T-helper 2 cell treated with Interferon-gamma antibody and Interleukin-4, amounts not matched to agents 5 μg/mL and 100 μg/mL, for 36 hours (primary cell): ENCODE measurements at regions not wholly inside any gene's neighbourhood (a gene's known extent, or its start where the extent isn't known, plus 50 kb on each side); places are given as distances from the start of the nearest gene placed in this dataset.

ENCODE experiments used
- DNase-seq: peaks from one replicate; pipeline ENCODE4 v3.0.0; 2021; ENCODE audit warnings: low spot score
- H3K27ac Mint-ChIP-seq: one replicate; pipeline ENCODE4 v1.8.0; 2021; ENCODE audit warnings: mild to moderate bottlenecking, mixed read lengths
- H3K27me3 Mint-ChIP-seq: one replicate; pipeline ENCODE4 v1.8.0; 2021; ENCODE audit warnings: low read depth, mixed read lengths
- H3K36me3 Mint-ChIP-seq: one replicate; pipeline ENCODE4 v1.8.0; 2021; ENCODE audit warnings: low read depth, mixed read lengths
- H3K4me1 Mint-ChIP-seq: one replicate; pipeline ENCODE4 v1.8.0; 2021; ENCODE audit warnings: low read depth, mixed read lengths
- H3K4me3 Mint-ChIP-seq: one replicate; pipeline ENCODE4 v1.8.0; 2022; ENCODE audit warnings: mild to moderate bottlenecking, moderate library complexity, mixed read lengths
- H3K9me3 Mint-ChIP-seq: one replicate; pipeline ENCODE4 v1.8.0; 2021; ENCODE audit warnings: mixed read lengths

DNA sequence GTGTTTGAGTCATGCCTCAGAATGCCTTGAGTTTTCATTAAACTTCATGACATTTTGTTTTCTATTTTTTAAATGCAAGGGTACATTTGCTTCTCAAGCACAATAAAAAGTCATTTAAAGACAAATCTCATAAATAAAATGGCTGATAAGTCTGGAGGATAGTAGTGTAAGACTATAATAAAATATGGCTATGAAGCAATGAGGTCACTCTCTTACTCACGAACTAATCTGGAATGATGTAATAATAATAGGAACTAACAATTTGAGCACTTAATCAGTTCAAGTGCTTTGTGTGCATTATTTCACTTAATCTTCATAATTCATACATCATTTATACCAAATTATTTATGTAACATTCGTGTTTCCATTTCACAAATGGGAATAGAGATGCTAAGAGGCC, 149.3 kb upstream of the CTTNBP2 start:
- no peak overlapping the region for H3K4me3 Mint-ChIP-seq
- no peak overlapping the region for H3K27ac Mint-ChIP-seq
- no peaks in the 10 kb centered on the region for H3K4me1 Mint-ChIP-seq
- H3K9me3 Mint-ChIP-seq, result no peaks in the 10 kb centered on the region
- no peaks in the 10 kb centered on the region for H3K36me3 Mint-ChIP-seq
- no peak for DNase-seq
- no peaks in the 10 kb centered on the region for H3K27me3 Mint-ChIP-seq

DNA sequence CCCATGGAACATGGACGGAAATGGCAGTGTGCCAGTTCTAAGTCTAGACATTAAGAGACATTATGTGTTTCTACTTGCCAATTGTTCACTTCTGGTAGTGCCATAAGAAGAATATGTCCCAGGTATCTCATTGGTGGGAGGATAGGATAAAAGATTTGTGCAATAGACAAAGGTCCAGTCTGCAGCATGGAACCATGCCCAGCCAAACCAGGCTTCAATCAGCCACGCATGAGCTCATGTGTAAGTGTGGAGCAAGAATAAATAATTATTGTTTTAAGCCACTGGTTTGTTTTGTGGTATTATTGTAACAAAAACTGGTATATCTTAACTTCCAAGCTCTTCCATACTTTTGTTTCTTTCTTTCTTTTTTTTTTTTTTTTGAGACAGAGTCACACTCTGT, 153.6 kb upstream of the CTTNBP2 start:
- H3K27ac Mint-ChIP-seq, result no peak overlapping the region

DNA sequence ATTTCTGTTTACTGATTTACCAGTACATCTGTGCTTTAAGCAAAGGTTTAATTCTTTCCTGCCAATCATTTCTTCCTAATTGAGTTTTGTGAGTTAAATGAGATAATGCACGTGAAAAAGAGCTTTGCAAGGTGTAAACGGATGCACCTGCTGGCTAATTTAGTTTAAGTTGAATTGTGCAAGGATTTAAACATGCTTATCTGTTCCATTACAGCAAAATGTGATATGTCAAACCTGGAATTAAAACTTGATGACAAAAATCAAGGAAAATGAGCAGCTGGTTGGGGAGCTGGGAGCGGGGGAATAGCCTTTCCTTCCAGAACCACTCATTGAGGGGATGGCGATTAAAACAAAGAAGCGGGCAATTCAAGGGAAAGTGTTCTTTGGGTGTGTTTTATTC, 155.0 kb upstream of the CTTNBP2 start:
- no peaks in the 10 kb centered on the region for H3K4me1 Mint-ChIP-seq
- H3K27me3 Mint-ChIP-seq, result no peaks in the 10 kb centered on the region
- no peaks in the 10 kb centered on the region for H3K36me3 Mint-ChIP-seq

More for the DNA sequence above, 153.6 kb upstream of the CTTNBP2 start:
- no peaks in the 10 kb centered on the region for H3K36me3 Mint-ChIP-seq
- no peaks in the 10 kb centered on the region for H3K27me3 Mint-ChIP-seq
- H3K4me1 Mint-ChIP-seq, result no peaks in the 10 kb centered on the region
- no peak for DNase-seq
- H3K4me3 Mint-ChIP-seq, result no peak overlapping the region
- H3K9me3 Mint-ChIP-seq, result no peaks in the 10 kb centered on the region

DNA sequence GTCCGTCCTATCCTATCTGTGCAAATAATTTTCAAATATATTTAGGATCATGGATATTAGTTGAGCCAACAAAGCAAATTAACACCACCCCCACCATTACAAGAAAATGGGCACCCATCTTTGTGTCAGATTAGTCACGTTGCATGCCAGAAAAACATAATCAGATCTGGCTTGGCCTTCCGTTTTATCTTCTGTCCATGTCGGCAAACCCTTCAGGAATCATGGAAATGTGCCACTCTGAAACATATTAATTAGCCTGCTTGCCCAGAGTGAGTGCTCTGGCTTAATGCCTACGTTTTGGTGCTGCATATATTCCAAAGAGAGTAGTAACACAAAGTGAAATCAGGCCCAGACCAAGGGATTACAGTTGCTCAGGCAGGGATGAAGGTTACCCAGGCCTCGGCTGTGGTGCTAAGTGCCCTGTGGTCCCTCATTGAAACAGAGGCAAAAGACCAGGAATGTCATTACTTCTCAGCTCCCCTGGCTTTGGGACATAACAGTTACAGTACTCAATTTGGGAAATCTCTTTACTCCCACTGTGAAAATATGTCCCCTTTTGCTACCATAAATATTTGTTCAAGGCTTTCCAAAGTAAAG, 154.0 kb upstream of the LSM8 start:
- Mint-ChIP-seq H3K4me3 (no peak overlapping the region), H3K27me3 (no peaks in the 10 kb centered on the region), H3K27ac (no peak overlapping the region), H3K4me1 (no peaks in the 10 kb centered on the region), H3K36me3 (no peaks in the 10 kb centered on the region), H3K9me3 (no peaks in the 10 kb centered on the region)
- no peak for DNase-seq

More for the DNA sequence above, 155.0 kb upstream of the CTTNBP2 start:
- no peak overlapping the region for H3K4me3 Mint-ChIP-seq
- no peaks in the 10 kb centered on the region for H3K9me3 Mint-ChIP-seq
- H3K27ac Mint-ChIP-seq, result no peak overlapping the region
- no peak for DNase-seq

DNA sequence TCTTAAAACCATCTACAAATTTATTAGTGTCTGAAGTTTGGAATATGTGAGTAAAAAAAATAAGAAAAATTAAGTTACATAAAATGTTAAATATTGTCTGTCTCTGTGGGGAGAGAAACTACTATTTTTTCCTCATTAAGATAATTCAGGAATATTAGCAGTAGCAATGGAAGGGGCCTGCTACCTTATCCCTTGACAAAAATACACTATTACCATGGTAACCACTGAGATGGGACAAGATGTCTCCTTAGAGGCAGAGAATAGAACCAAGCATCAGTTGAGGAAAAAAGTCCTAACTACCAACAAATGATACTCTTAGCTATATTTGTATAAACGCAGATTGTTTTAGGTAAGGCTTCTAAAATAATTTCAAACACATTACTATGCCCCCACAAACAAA, 150.7 kb upstream of the LSM8 start:
- DNase-seq, result no peak
- Mint-ChIP-seq H3K9me3 (no peaks in the 10 kb centered on the region), H3K4me1 (no peaks in the 10 kb centered on the region), H3K36me3 (no peaks in the 10 kb centered on the region), H3K27me3 (no peaks in the 10 kb centered on the region), H3K4me3 (no peak overlapping the region), H3K27ac (no peak overlapping the region)

DNA sequence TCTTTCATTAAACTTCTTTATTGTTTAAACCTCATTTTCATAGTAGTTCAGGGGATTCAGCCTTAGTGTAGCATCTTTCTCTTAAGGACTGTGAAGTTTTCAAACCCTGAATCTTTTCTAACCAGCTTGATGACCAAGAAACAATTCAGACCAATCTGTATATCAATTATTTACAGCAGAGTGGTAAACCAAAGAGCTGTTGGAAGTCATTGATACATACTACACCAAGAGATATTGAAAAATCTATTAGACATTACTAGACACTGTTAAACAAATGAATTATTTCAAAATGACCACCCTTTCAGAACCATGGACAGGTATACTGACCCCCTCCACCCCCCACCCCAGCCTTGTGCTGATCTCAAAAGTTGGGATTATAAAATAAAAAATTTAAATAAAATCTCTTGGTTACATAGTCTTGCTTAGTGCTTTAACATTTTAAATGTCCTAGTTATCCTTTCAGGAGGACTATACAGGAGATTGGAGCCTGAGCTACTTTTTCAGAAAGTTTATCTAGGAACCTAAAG, 143.9 kb upstream of the LSM8 start:
- Mint-ChIP-seq H3K4me1 (no peaks in the 10 kb centered on the region), H3K4me3 (no peak overlapping the region), H3K36me3 (no peaks in the 10 kb centered on the region), H3K27me3 (no peaks in the 10 kb centered on the region), H3K9me3 (no peaks in the 10 kb centered on the region), H3K27ac (no peak overlapping the region)
- no peak for DNase-seq

DNA sequence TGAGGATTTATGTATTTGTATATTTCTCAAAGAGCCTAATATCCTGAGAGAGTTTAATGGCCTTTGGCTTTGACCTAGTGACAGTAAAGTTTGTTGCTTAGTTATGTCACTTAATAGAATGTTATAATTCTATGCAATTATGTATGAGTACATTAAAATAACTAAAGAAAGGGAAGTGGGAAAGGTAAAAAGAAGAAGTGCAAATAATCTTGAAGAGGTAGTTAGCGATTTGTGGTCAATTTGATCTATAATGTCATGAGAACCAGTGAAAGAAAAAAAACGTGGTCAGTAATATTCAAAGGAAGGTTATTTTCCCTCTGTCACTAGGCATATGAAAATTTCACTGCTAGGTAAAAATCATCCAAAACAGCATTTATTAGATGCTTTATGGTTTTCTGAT, 143.4 kb upstream of the LSM8 start:
- Mint-ChIP-seq H3K4me1 (no peaks in the 10 kb centered on the region), H3K4me3 (no peak overlapping the region), H3K27me3 (no peaks in the 10 kb centered on the region), H3K9me3 (no peaks in the 10 kb centered on the region), H3K27ac (no peak overlapping the region), H3K36me3 (no peaks in the 10 kb centered on the region)
- no peak for DNase-seq

DNA sequence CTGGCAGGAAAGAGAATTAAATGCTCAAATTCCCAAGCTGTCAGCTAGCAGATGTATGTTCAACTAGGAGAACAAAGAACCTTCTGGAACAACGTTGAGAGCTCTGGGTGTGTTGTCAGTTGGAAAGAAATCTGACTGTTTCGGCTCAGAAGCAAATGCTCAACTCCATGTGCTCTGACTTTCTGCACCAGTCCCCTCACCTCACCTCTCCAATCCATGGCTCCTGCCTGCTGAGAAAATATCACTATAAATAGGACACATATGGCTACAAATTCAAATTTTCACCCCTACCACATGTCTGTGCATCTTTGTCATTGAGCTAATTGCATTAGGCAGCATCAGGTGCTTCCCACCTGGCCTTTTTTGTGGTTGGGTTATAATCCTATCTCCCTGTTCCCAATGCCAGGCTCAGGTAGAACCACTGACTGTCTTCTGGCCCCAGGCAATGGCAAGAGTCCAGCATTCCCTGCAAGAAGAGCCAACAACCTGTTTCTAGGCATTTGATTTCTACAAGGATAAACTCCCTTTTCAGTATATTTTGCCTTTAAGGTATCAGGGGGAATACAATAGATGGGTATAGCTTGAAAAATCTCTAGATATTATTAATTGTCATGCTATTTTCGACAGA, 142.6 kb upstream of the LSM8 start:
- Mint-ChIP-seq H3K9me3 (no peaks in the 10 kb centered on the region), H3K4me1 (no peaks in the 10 kb centered on the region), H3K36me3 (no peaks in the 10 kb centered on the region), H3K27me3 (no peaks in the 10 kb centered on the region), H3K4me3 (no peak overlapping the region), H3K27ac (no peak overlapping the region)
- DNase-seq, result no peak

DNA sequence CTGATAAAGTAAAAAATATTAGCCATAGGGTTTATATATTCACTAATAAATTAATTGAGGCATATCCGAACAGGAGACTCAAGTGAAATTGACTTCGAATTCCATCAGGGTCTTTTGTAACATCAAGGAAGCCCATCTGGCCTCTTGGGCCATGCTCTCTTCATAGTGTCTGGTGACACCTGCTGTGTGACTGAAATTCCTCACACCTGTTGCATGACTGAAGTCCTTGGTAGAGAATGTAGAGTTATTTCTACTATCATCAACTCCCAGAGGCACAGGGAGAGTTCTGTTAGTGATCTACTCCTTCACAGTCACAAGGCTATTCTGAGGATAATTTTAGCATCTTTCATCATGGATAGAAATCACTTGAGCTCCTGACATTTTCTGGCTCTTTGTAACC, 138.3 kb upstream of the LSM8 start:
- DNase-seq, result no peak
- no peak overlapping the region for H3K27ac Mint-ChIP-seq
- no peaks in the 10 kb centered on the region for H3K27me3 Mint-ChIP-seq
- no peaks in the 10 kb centered on the region for H3K36me3 Mint-ChIP-seq
- H3K9me3 Mint-ChIP-seq, result no peaks in the 10 kb centered on the region
- H3K4me3 Mint-ChIP-seq, result no peak overlapping the region
- H3K4me1 Mint-ChIP-seq, result no peaks in the 10 kb centered on the region

DNA sequence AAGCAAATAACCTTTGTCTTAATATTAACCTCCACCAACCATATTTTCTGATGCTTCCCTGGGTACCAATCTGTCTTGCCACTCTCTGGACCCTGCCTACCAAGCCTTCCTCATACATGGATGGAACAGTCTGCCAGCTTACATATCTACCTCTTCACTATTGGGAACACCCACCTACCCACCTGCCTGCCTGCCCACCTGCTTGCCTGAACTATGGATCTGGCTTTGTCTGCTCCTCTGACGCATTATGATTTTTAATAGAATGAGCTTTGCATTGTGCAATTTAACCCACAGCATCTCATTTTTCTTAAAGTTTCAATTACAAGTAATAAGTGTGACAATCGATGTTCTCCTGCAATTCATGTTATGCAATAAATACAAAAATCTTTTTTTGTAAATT, 137.9 kb upstream of the LSM8 start:
- Mint-ChIP-seq H3K4me3 (no peak overlapping the region), H3K27me3 (no peaks in the 10 kb centered on the region)

DNA sequence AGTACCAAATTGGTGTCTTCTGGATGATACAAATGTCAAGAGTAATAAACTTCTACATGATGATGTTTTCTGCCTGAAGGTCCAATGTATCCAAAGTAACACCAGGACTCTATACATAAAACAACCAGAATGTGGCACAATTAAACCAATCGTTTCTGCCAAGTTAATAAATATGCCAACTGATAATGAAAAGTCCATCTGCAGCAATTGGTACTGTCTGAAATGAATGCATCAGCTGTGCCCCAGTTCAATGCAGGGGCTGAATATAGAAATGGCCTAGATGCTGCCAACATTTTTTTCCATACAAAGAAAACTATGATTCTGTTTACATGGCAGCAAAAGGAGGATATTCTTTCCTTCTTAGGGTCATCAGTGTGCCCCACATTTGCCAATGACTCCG, 137.2 kb upstream of the LSM8 start:
- Mint-ChIP-seq H3K27ac (no peak overlapping the region), H3K36me3 (no peaks in the 10 kb centered on the region), H3K9me3 (no peaks in the 10 kb centered on the region), H3K4me3 (no peak overlapping the region), H3K27me3 (no peaks in the 10 kb centered on the region), H3K4me1 (no peaks in the 10 kb centered on the region)
- no peak for DNase-seq

More for the DNA sequence above, 137.9 kb upstream of the LSM8 start:
- H3K4me1 Mint-ChIP-seq, result no peaks in the 10 kb centered on the region
- no peak overlapping the region for H3K27ac Mint-ChIP-seq
- H3K36me3 Mint-ChIP-seq, result no peaks in the 10 kb centered on the region
- no peaks in the 10 kb centered on the region for H3K9me3 Mint-ChIP-seq
- DNase-seq, result no peak

DNA sequence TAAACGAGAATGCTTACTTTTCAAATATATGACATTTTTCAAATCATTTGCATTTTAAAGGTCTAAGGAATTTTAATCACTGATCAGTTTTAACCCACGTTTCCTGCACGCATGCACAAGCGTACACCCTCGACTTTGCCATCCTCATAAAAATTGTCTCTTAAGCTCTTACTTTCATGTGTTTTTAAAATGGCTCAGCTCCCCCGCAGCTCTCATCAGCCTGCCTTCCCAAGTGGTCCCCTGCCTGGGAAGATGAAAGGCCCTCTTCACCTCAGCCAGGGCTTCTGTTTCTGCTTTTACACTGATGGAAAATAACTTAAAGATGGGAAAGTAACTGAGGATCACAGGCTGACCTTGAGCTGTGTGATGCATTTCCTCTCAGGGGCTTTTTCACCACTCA, 131.6 kb upstream of the LSM8 start:
- Mint-ChIP-seq H3K36me3 (no peaks in the 10 kb centered on the region), H3K27me3 (no peaks in the 10 kb centered on the region), H3K9me3 (no peaks in the 10 kb centered on the region), H3K4me1 (no peaks in the 10 kb centered on the region), H3K27ac (no peak overlapping the region), H3K4me3 (no peak overlapping the region)
- no peak for DNase-seq

DNA sequence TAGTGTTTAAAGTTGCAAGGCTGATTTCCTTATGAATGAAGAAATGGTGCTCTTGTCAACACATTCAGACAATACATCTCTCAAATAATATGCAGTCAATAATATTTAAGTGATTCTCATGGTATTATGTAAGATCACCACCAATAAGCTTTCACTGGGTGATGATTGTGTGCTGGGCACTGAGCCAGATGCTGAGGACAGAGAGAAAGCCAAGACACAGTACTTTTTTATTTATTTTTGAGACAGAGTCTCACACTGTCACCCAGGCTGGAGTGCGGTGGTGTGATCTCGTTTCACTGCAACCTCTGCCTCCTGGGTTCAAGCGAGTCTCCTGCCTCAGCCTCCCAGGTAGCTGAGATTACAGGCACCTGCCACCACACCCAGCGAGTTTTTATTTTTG, 130.6 kb upstream of the LSM8 start:
- H3K4me3 Mint-ChIP-seq, result no peak overlapping the region
- H3K27me3 Mint-ChIP-seq, result no peaks in the 10 kb centered on the region
- no peak for DNase-seq
- no peaks in the 10 kb centered on the region for H3K4me1 Mint-ChIP-seq
- no peaks in the 10 kb centered on the region for H3K36me3 Mint-ChIP-seq
- no peak overlapping the region for H3K27ac Mint-ChIP-seq
- H3K9me3 Mint-ChIP-seq, result no peaks in the 10 kb centered on the region

DNA sequence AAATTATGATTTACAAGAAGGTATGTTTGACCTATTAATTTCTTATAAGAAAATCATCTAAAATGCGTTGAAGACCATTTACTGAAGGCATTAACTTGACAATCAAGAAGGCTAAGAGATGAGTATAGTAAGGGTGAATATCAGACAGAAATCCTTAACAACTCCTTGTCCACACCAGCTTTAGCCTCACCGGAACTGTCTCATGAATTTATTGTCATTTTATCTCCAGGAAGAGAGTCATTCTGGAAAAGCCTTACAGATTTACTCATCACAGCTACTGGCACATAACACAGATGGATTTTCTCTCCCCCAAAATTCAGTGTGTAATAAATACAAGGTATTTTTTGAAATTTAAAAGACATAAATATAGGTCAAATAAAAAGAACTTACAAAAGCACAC, 129.4 kb upstream of the LSM8 start:
- H3K4me1 Mint-ChIP-seq, result no peaks in the 10 kb centered on the region
- no peak overlapping the region for H3K4me3 Mint-ChIP-seq
- no peaks in the 10 kb centered on the region for H3K9me3 Mint-ChIP-seq

DNA sequence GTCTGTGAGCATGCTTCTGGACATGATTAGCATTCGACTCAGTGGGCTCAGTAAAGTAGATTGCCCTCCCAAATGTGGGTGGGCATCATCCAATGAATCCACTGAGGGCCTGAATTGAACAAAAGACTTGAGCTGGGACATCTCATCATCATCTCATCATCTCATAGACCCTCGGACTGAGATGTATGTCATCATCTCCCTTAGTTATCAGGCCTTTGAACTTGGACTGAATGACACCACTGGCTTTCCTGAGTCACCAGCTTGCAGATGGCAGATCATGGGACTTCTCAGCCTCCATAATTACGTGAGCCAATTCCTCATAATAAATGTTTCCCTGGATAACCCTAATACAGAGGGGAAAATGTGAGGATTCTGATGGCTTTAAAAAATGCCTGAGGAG, 128.3 kb upstream of the LSM8 start:
- Mint-ChIP-seq H3K4me3 (no peak overlapping the region), H3K27me3 (no peaks in the 10 kb centered on the region), H3K27ac (no peak overlapping the region), H3K36me3 (no peaks in the 10 kb centered on the region), H3K4me1 (no peaks in the 10 kb centered on the region), H3K9me3 (no peaks in the 10 kb centered on the region)
- DNase-seq, result no peak

More for the DNA sequence above, 129.4 kb upstream of the LSM8 start:
- Mint-ChIP-seq H3K27ac (no peak overlapping the region), H3K27me3 (no peaks in the 10 kb centered on the region), H3K36me3 (no peaks in the 10 kb centered on the region)
- DNase-seq, result no peak
